Adrenal gland (tissue), 9 donors: ENCODE measurements at regions not wholly inside any gene's neighbourhood (a gene's known extent, or its start where the extent isn't known, plus 50 kb on each side); places are given as distances from the start of the nearest gene placed in this dataset.
A peak's percentile ranks its signal among the peaks of the same experiment; 100 is the strongest.

ENCODE experiments used
- DNase-seq, 7 donors: peaks; one replicate each; pipeline ENCODE4 v3.0.0-alpha.2; 2019 to 2020
- H3K27ac ChIP-seq, 5 donors: fragments of 200-600 bp; sonication (generic) in 4 of 5; 1 replicate in 3 of 5; 2 replicates in 2 of 5; pipeline versions ENCODE4 v1.5.1 to v1.8.0; 2016 to 2020; ENCODE audit warnings: mild to moderate bottlenecking in 1 of 5
- H3K27me3 ChIP-seq: fragments of 200-600 bp; 2 replicates; pipeline ENCODE4 v1.8.0; 2021
- H3K36me3 ChIP-seq, 2 donors: fragments of 200-600 bp; replicated peaks in 1 of 2; 1 replicate in 1 of 2; 2 replicates in 1 of 2; pipeline versions ENCODE4 v1.5.1 to v1.8.0; 2018 to 2022
- H3K4me1 ChIP-seq, 2 donors: fragments of 200-600 bp; replicated peaks in 1 of 2; 1 replicate in 1 of 2; 2 replicates in 1 of 2; pipeline versions ENCODE4 v1.5.1 to v1.8.0; 2018 to 2021
- H3K4me3 ChIP-seq, 4 donors: fragments of 200-600 bp; sonication (generic) in 3 of 4; one replicate each; pipeline ENCODE4 v1.5.1; 2016 to 2018
- H3K9me3 ChIP-seq, 3 donors: fragments of 200-600 bp; sonication (generic) in 1 of 3; replicated peaks in 1 of 3; 1 replicate in 2 of 3; 2 replicates in 1 of 3; pipeline versions ENCODE4 v1.5.1 to v1.8.0; 2016 to 2021
- CTCF ChIP-seq, 6 experiments: fragments of 450-650 bp in 4 of 6; fragments of 200-600 bp in 2 of 6; sonication (generic) in 1 of 6; IDR thresholded peaks; 1 replicate in 5 of 6; 2 replicates in 1 of 6; pipeline versions ENCODE4 v1.5.1 to v1.8.0; 2016 to 2021; ENCODE audit warnings: antibody characterized with exemption in 6 of 6, mild to moderate bottlenecking in 2 of 6, moderate library complexity in 1 of 6
- POLR2A ChIP-seq, 2 donors: fragments of 450-650 bp; IDR thresholded peaks; one replicate each; pipeline ENCODE4 v1.6.1; 2017; ENCODE audit warnings: antibody characterized with exemption in 2 of 2, mild to moderate bottlenecking in 2 of 2, moderate library complexity in 1 of 2
- WGBS, 4 donors: extraction: QIAGEN DNeasy Blood & Tissue Kit in 2 of 4; methylation state at CpG; one replicate each; pipeline versions ENCODE4 v1.1.5 to v1.1.7; 2013 to 2017; 5-methylcytosine and 5-hydroxymethylcytosine counted together
- intact Hi-C, 2 donors: fragments of 100-400 bp; cut with DNase I; formaldehyde crosslinking; loops; one replicate each; pipeline versions ENCODE4 v1.14.1 to v1.15.0; 2022 to 2023
- donor health status: healthy with polysubstance abuse.
- donor health status: Bipolar disorder and iron deficiency.
- donor health status: DM: yes; HTN: yes; CAD: no.
- donor health status: DM: no; HTN: no; CAD: no.
- donor health status: DM: no; HTN: no; CAD: no.

- 85 to 96% (median 87%) methylated on average over 5 of the region's 5 CpGs for WGBS, 4 donors
Measured at GRCh38 chrX:97673135-97673534, 789.4 kb downstream of the RPA4 start.

GRCh38 chrX:97682991-97683840 is 799.5 kb downstream of the RPA4 start:
- Histone ChIP-seq H3K36me3 (no peaks in the 10 kb centered on the region), H3K27me3 (peaks cover 8% of the 10 kb centered on the region), H3K4me3 (no peak overlapping the region), H3K4me1 (no peaks in the 10 kb centered on the region), H3K27ac (no peak overlapping the region), H3K9me3 (no peaks in the 10 kb centered on the region)
- WGBS, 4 donors = 72 to 86% (median 79%) methylated on average over 3 of the region's 3 CpGs
- no peak for DNase-seq
- TF ChIP-seq CTCF (IDR thresholded peaks at IDR 0.05) = no peak
- TF ChIP-seq POLR2A (IDR thresholded peaks at IDR 0.05) = no peak
- intact Hi-C loops = no loop called here

More at GRCh38 chrX:97673135-97673534, 789.4 kb downstream of the RPA4 start:
- DNase-seq = no peak
- peaks cover 8% of the 10 kb centered on the region for H3K27me3 ChIP-seq
- TF ChIP-seq POLR2A (IDR thresholded peaks at IDR 0.05) (no peak), CTCF (IDR thresholded peaks at IDR 0.05) (no peak)
- intact Hi-C loops = no loop called here
- no peaks in the 10 kb centered on the region for H3K36me3 ChIP-seq
- no peak overlapping the region for H3K27ac ChIP-seq
- no peaks in the 10 kb centered on the region for H3K4me1 ChIP-seq
- H3K4me3 ChIP-seq = no peak overlapping the region
- H3K9me3 ChIP-seq = no peaks in the 10 kb centered on the region

GRCh38 chrX:97685753-97686152 is 802.0 kb downstream of the RPA4 start:
- H3K27ac ChIP-seq = no peak overlapping the region
- no peak overlapping the region for H3K4me3 ChIP-seq
- intact Hi-C loops = no loop called here
- WGBS, 4 donors = 41 to 47% (median 46%) methylated on average over 4 of the region's 4 CpGs
- H3K4me1 ChIP-seq = no peaks in the 10 kb centered on the region
- H3K9me3 ChIP-seq = no peaks in the 10 kb centered on the region
- peaks cover 8% of the 10 kb centered on the region for H3K27me3 ChIP-seq
- DNase-seq = peak in 6 of 7 donors; percentile 14 to 53 (median 26)
- TF ChIP-seq CTCF (IDR thresholded peaks at IDR 0.05) = peak; percentile 28 to 60 (median 38)
- no peak for TF ChIP-seq POLR2A (IDR thresholded peaks at IDR 0.05)
- no peaks in the 10 kb centered on the region for H3K36me3 ChIP-seq

- no peak for DNase-seq
- WGBS, 4 donors = 42 to 58% (median 46%) methylated on average over 2 of the region's 2 CpGs
- no peaks in the 10 kb centered on the region for H3K27me3 ChIP-seq
- H3K36me3 ChIP-seq = no peaks in the 10 kb centered on the region
- H3K9me3 ChIP-seq = no peaks in the 10 kb centered on the region
- no peak for TF ChIP-seq POLR2A (IDR thresholded peaks at IDR 0.05)
- TF ChIP-seq CTCF (IDR thresholded peaks at IDR 0.05) = no peak
- no peak overlapping the region for H3K27ac ChIP-seq
- H3K4me3 ChIP-seq = no peak overlapping the region
- no peaks in the 10 kb centered on the region for H3K4me1 ChIP-seq
- intact Hi-C loops = no loop called here
Measured at GRCh38 chrX:97691901-97692455, 808.3 kb downstream of the RPA4 start.
